Mesendoderm (in vitro differentiated cells): ENCODE measurements at regions not wholly inside any gene's neighbourhood (a gene's known extent, or its start where the extent isn't known, plus 50 kb on each side); places are given as distances from the start of the nearest gene placed in this dataset.
A peak's percentile ranks its signal among the peaks of the same experiment; 100 is the strongest.

Experiments used
- DNase-seq: peaks from one replicate; pipeline ENCODE4 v3.0.0; 2013
- H2AK5ac ChIP-seq: 2 replicates; pipeline ENCODE4 v1.6.1; 2013; ENCODE audit warnings: low read length, inconsistent platforms
- H2BK120ac ChIP-seq: 2 replicates; pipeline ENCODE4 v1.6.1; 2013; ENCODE audit warnings: low read depth, mild to moderate bottlenecking, low read length, moderate library complexity, mixed read lengths
- H2BK15ac ChIP-seq: replicated peaks from 2 replicates; pipeline ENCODE4 v1.6.1; 2013; ENCODE audit warnings: low read depth, mild to moderate bottlenecking, moderate library complexity
- H2BK5ac ChIP-seq: 2 replicates; pipeline ENCODE4 v1.6.1; 2013; ENCODE audit warnings: low read length, inconsistent platforms
- H3K18ac ChIP-seq: 2 replicates; pipeline ENCODE4 v1.6.1; 2013; ENCODE audit warnings: mild to moderate bottlenecking, low read length, mixed read lengths
- H3K23ac ChIP-seq: one replicate; pipeline ENCODE4 v1.6.1; 2013; ENCODE audit warnings: low read length
- H3K27ac ChIP-seq: 2 replicates; pipeline ENCODE4 v1.5.1; 2013; ENCODE audit warnings: low read depth, mild to moderate bottlenecking, inconsistent platforms, low read length, moderate library complexity
- H3K27me3 ChIP-seq: 2 replicates; pipeline ENCODE4 v1.6.1; 2013; ENCODE audit warnings: low read length, control low read depth, mild to moderate bottlenecking, inconsistent platforms; ENCODE audit not compliant: insufficient read depth, poor library complexity
- H3K36me3 ChIP-seq: 2 replicates; pipeline ENCODE4 v1.6.1; 2013; ENCODE audit warnings: low read length, inconsistent platforms; ENCODE audit not compliant: control insufficient read depth, insufficient read depth
- H3K4ac ChIP-seq: one replicate; pipeline ENCODE4 v1.6.1; 2013; ENCODE audit warnings: low read depth, mild to moderate bottlenecking, low read length, moderate library complexity
- H3K4me1 ChIP-seq: 2 replicates; pipeline ENCODE4 v1.6.1; 2013; ENCODE audit warnings: low read depth, low read length, inconsistent platforms; ENCODE audit not compliant: control insufficient read depth
- H3K4me2 ChIP-seq: 2 replicates; pipeline ENCODE4 v1.6.1; 2013; ENCODE audit warnings: low read length
- H3K4me3 ChIP-seq: 2 replicates; pipeline ENCODE4 v1.5.1; 2013; ENCODE audit warnings: mild to moderate bottlenecking, low read length
- H3K56ac ChIP-seq: one replicate; pipeline ENCODE4 v1.6.1; 2013; ENCODE audit warnings: low read length
- H3K79me1 ChIP-seq: 2 replicates; pipeline ENCODE4 v1.6.1; 2013; ENCODE audit warnings: low read length, inconsistent platforms
- H3K79me2 ChIP-seq: 2 replicates; pipeline ENCODE4 v1.6.1; 2013; ENCODE audit warnings: mild to moderate bottlenecking, low read length; ENCODE audit not compliant: control insufficient read depth, insufficient read depth
- H3K9ac ChIP-seq: 2 replicates; pipeline ENCODE4 v1.6.1; 2013; ENCODE audit warnings: low read length, inconsistent platforms
- H4K5ac ChIP-seq: one replicate; pipeline ENCODE4 v1.6.1; 2013; ENCODE audit warnings: low read length
- H4K8ac ChIP-seq: one replicate; pipeline ENCODE4 v1.6.1; 2013; ENCODE audit warnings: low read depth, mild to moderate bottlenecking, control low read depth, low read length, moderate library complexity
- WGBS: extraction: QIAGEN DNeasy Blood & Tissue Kit; methylation state at CpG from one replicate; pipeline ENCODE4 v1.1.7; 2013; ENCODE audit warnings: low lambda C conversion rate, missing lambda C conversion rate; ENCODE audit not compliant: insufficient coverage; ENCODE audit errors: extremely low coverage; 5-methylcytosine and 5-hydroxymethylcytosine counted together

DNA sequence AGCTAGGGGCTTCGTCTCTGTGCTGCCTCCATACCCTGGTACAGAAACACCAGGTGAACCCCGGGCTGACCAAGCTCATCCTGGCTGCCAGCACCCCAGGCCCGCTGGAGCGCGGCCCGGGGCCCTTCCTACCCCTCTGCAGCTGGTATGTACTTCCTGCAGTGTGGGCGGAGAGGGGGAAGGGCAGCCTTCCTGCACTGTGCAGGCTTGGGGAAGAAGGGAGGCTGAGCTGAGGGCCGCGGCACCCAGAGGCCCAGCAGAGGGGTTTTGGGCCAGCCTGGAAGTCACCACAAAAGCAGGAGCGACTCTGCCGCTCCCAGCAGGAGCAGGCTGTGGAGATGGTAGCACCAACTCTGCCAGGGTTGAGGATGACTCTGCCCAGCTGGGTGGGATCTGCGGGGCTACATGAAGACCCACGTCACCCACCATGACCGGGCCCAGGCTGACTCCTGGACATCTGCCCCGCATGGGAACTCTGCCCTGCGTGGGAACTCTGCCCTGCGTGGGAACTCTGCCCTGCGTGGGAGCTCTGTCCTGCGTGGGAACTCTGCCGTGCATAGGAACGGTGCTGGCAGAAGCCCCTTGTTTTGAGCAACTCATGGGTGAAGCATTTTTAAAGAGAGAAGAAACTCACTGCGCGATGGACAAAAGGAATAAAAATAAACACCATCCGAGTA lies 273.3 kb downstream of the NDUFA10 start:
- no peaks in the 10 kb centered on the region for H3K4me1 ChIP-seq
- H3K23ac ChIP-seq = no peak overlapping the region
- H3K4ac ChIP-seq = no peak overlapping the region
- no peaks in the 10 kb centered on the region for H3K79me1 ChIP-seq
- no peaks in the 10 kb centered on the region for H3K36me3 ChIP-seq
- no peak overlapping the region for H4K8ac ChIP-seq
- no peak overlapping the region for H3K4me2 ChIP-seq
- H2BK15ac ChIP-seq = no peak overlapping the region
- WGBS = no CpG with 5 or more reads among the region's 24 CpGs
- no peak overlapping the region for H4K5ac ChIP-seq
- H3K18ac ChIP-seq = peak overlapping the region; percentile 2
- no peak overlapping the region for H2BK120ac ChIP-seq
- H3K27me3 ChIP-seq = no peaks in the 10 kb centered on the region
- no peak overlapping the region for H3K4me3 ChIP-seq
- no peak overlapping the region for H3K9ac ChIP-seq
- no peak overlapping the region for H3K27ac ChIP-seq
- no peak overlapping the region for H2AK5ac ChIP-seq
- DNase-seq = peak; percentile 44
- peak overlapping the region; percentile 25 for H3K56ac ChIP-seq
- H3K79me2 ChIP-seq = no peaks in the 10 kb centered on the region
- H2BK5ac ChIP-seq = no peak overlapping the region

DNA sequence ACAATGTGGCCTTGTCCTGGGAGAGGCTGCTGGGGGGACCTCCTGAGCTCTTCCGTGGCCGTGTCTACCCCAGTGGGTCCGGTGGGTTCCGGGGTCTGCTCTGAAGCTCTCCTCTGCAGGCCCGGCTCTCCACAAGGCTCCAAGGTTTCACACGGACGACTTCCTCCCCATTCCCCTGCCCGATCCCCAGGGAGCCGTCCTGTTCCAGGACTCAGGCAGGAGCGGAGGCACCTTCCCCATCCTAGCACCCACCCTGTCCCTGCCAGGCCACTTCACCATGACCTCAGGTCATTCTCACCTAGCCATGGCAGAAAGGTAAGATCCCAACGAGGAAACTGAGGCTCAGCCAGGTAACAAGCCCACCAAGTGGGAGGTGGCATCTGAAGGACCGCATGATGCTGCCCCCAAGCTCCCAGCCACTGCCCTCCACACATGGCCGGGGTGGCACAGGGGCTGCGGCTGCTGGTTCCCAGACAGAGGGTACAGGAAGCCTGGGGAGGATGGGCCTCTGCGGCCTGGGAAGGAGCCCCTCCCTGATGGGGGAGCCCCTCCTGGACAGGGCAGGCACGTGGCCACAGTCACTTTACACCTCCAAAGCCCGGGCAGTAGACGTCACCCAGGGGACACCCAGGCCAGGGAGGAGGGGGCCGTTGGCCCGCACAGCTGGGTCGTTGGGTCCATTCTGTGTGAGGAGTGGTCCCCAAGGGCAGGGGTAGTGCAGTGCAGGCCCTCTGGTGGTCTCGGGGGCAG lies 274.0 kb downstream of the NDUFA10 start:
- no peak overlapping the region for H2BK15ac ChIP-seq
- no peak overlapping the region for H3K4ac ChIP-seq
- no CpG with 5 or more reads among the region's 22 CpGs for WGBS
- no peaks in the 10 kb centered on the region for H3K27me3 ChIP-seq
- H3K4me3 ChIP-seq = no peak overlapping the region
- no peak overlapping the region for H2AK5ac ChIP-seq
- no peak overlapping the region for H3K23ac ChIP-seq
- no peaks in the 10 kb centered on the region for H3K36me3 ChIP-seq
- peak overlapping the region; percentile 2 for H3K18ac ChIP-seq
- H2BK120ac ChIP-seq = no peak overlapping the region
- no peak overlapping the region for H2BK5ac ChIP-seq
- DNase-seq = no peak
- H3K27ac ChIP-seq = no peak overlapping the region
- no peaks in the 10 kb centered on the region for H3K79me1 ChIP-seq
- H4K8ac ChIP-seq = no peak overlapping the region
- no peak overlapping the region for H3K4me2 ChIP-seq
- H3K79me2 ChIP-seq = no peaks in the 10 kb centered on the region
- H3K56ac ChIP-seq = no peak overlapping the region
- H4K5ac ChIP-seq = no peak overlapping the region
- no peak overlapping the region for H3K9ac ChIP-seq
- H3K4me1 ChIP-seq = no peaks in the 10 kb centered on the region

DNA sequence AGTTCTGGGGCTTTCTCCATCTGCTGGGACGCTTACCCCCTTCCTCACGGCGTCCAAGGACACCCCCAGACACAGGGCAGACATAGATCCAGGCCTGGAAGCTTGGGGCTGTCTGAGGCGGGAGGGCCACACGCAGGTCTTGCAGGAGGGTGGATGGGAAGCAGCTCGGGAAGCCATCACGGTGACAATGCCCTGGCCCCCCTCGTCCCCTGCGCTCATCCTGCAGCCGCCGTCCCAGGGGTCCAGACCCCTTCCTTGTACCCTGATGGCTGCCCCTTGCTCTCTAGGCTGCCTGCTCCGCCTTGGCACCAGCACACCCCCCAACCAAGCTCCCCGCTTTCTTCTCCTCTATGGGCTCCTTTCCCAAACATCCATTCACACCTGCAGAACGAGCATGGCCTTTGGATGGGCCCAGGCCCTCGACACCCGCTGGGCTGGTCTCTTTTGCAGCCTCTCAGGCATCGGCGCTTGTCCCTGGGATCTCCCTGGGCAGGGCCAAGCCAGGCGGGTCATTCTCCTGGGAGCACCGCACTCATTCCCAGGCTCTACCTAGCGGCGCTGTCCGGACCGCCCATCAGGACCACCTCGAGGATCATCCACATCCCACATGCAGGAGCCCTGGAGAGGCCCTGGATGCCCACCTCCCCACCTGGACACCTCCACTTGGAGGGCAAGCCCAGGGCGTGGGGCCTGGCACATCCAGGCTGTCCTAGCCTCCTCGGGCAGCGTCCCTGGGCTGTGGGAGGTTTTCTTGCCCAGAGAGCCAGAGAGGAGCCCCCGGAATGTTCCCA lies 274.9 kb downstream of the NDUFA10 start:
- Histone ChIP-seq H2BK120ac (no peak overlapping the region), H2AK5ac (no peak overlapping the region), H3K4ac (no peak overlapping the region), H3K27me3 (no peaks in the 10 kb centered on the region), H3K56ac (no peak overlapping the region), H4K8ac (no peak overlapping the region), H3K23ac (no peak overlapping the region), H3K18ac (no peak overlapping the region), H3K79me2 (no peaks in the 10 kb centered on the region), H3K36me3 (no peaks in the 10 kb centered on the region), H2BK15ac (no peak overlapping the region), H2BK5ac (no peak overlapping the region), H3K4me3 (no peak overlapping the region), H3K9ac (no peak overlapping the region), H3K4me2 (no peak overlapping the region), H3K79me1 (no peaks in the 10 kb centered on the region), H3K27ac (no peak overlapping the region), H4K5ac (no peak overlapping the region), H3K4me1 (no peaks in the 10 kb centered on the region)
- no peak for DNase-seq
- no CpG with 5 or more reads among the region's 29 CpGs for WGBS

DNA sequence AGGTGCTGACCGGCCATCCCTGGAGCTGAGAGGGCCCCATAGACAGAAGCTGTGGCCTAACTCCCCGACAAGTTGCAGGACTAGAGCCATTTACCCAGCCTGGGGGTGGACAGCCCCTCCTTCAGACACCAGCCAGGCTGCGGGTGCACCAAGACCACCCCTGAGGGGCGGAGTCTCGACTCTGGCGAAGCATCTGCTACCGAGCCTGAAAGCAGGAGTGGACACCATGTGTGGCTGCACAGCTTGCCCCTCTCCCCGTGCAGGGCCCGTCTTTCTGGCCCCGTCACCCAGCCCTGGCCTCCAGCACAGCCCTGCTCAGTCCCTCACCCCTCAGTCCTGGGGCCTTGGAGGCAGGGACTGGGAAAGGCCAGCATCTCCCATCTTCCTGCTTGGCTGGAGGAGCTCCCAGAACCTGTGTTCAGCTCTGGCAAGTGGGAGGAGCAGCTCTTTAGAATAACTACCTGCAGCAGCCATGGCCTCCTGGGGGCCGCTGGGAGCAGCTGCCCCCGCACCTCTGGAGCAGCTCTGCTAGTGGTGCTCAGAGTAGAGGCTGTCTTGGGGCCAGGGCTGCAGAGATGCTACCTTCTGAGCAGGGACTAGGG lies 275.8 kb downstream of the NDUFA10 start:
- no peak overlapping the region for H3K18ac ChIP-seq
- no peak overlapping the region for H4K5ac ChIP-seq
- H2BK15ac ChIP-seq = no peak overlapping the region
- H3K4me3 ChIP-seq = no peak overlapping the region
- no peak overlapping the region for H3K27ac ChIP-seq
- H3K4me1 ChIP-seq = no peaks in the 10 kb centered on the region
- H3K36me3 ChIP-seq = no peaks in the 10 kb centered on the region
- no peaks in the 10 kb centered on the region for H3K79me2 ChIP-seq
- H3K56ac ChIP-seq = no peak overlapping the region
- H2BK5ac ChIP-seq = no peak overlapping the region
- H3K27me3 ChIP-seq = no peaks in the 10 kb centered on the region
- H3K79me1 ChIP-seq = no peaks in the 10 kb centered on the region
- WGBS = no CpG with 5 or more reads among the region's 12 CpGs
- H2AK5ac ChIP-seq = no peak overlapping the region
- H3K4me2 ChIP-seq = no peak overlapping the region
- H3K23ac ChIP-seq = no peak overlapping the region
- no peak overlapping the region for H4K8ac ChIP-seq
- no peak for DNase-seq
- H2BK120ac ChIP-seq = no peak overlapping the region
- H3K4ac ChIP-seq = no peak overlapping the region
- H3K9ac ChIP-seq = no peak overlapping the region

DNA sequence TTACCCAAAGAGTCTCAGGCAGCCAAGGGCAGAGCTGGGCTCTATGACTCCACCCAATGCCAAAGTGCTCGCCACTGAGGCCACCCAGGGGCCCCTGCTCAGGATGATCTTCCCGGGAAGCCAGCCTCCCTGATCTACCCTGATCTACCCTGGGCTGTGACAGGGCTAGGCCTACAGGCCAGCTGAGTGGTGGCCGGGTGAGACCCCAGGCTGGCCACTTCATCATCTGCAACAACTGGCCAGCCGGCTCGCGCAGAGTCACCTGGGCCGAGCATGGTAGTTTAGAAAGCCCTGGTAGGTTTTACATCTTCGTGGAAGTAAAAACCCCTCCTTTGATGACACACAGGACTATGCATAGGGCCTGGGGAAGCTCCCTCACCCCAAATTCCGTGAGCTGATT lies 276.3 kb downstream of the NDUFA10 start:
- Histone ChIP-seq H2BK120ac (no peak overlapping the region), H3K27me3 (no peaks in the 10 kb centered on the region), H3K79me2 (no peaks in the 10 kb centered on the region), H3K4me2 (no peak overlapping the region), H3K36me3 (no peaks in the 10 kb centered on the region), H2BK5ac (no peak overlapping the region), H3K79me1 (no peaks in the 10 kb centered on the region), H2AK5ac (no peak overlapping the region), H3K4me1 (no peaks in the 10 kb centered on the region), H3K9ac (no peak overlapping the region), H2BK15ac (no peak overlapping the region), H3K4ac (no peak overlapping the region), H3K27ac (no peak overlapping the region), H4K8ac (no peak overlapping the region), H3K4me3 (no peak overlapping the region), H4K5ac (no peak overlapping the region), H3K18ac (no peak overlapping the region), H3K56ac (no peak overlapping the region), H3K23ac (no peak overlapping the region)
- no peak for DNase-seq
- WGBS = no CpG with 5 or more reads among the region's 9 CpGs
